WI38 (cell line): ENCODE measurements at regions not wholly inside any gene's neighbourhood (a gene's known extent, or its start where the extent isn't known, plus 50 kb on each side); places are given as distances from the start of the nearest gene placed in this dataset.
"Not testable (repeated sequence)": the region's sequence is repeated elsewhere in the genome, so short reads cannot be mapped to it uniquely, and the experiment has no call there.

Source experiments
- H3K4me3 ChIP-seq: 2 replicates; pipeline ENCODE4 v1.5.1; 2011; ENCODE audit warnings: low read depth, mild to moderate bottlenecking, control low read depth, low read length
- CTCF ChIP-seq: IDR thresholded peaks from 2 replicates; pipeline ENCODE4 v1.5.1; 2012; ENCODE audit warnings: low read depth, mild to moderate bottlenecking, control low read depth, low read length

GRCh38 chr16:24646646-24646995 lies 82.8 kb upstream of the TNRC6A start:
- TF ChIP-seq CTCF = no peak
- H3K4me3 ChIP-seq = no peak overlapping the region

- no peak overlapping the region for H3K4me3 ChIP-seq
- no peak for TF ChIP-seq CTCF
These were observed 77.2 kb upstream of the TNRC6A start for GRCh38 chr16:24652209-24652712.

- no peak for TF ChIP-seq CTCF
- H3K4me3 ChIP-seq = no peak overlapping the region
These were observed 76.6 kb upstream of the TNRC6A start for GRCh38 chr16:24652803-24653202.

GRCh38 chr16:24653725-24654124 lies 75.7 kb upstream of the TNRC6A start:
- no peak for TF ChIP-seq CTCF
- H3K4me3 ChIP-seq = no peak overlapping the region

- not testable (repeated sequence) for H3K4me3 ChIP-seq
These were observed 63.5 kb upstream of the TNRC6A start for GRCh38 chr16:24665942-24666341.

GRCh38 chr16:24667244-24667764 lies 62.1 kb upstream of the TNRC6A start:
- H3K4me3 ChIP-seq = no peak overlapping the region
- no peak for TF ChIP-seq CTCF

GRCh38 chr16:24668481-24669061 lies 60.9 kb upstream of the TNRC6A start:
- no peak for TF ChIP-seq CTCF
- H3K4me3 ChIP-seq = no peak overlapping the region
